HEK293 (cell line): ENCODE measurements at regions not wholly inside any gene's neighbourhood (a gene's known extent, or its start where the extent isn't known, plus 50 kb on each side); places are given as distances from the start of the nearest gene placed in this dataset.
A peak's percentile ranks its signal among the peaks of the same experiment; 100 is the strongest.

Source experiments
- CTCF ChIA-PET: fragments of 350-600 bp; formaldehyde crosslinking; extraction: SDS; loops from one replicate; lab custom pipeline; 2021; ENCODE audit warnings: antibody characterized with exemption; lab: Yijun Ruan, JAX
- POLR2A ChIA-PET: fragments of 300-600 bp; formaldehyde crosslinking; extraction: SDS; loops from one replicate; lab custom pipeline; 2020; ENCODE audit warnings: antibody characterized with exemption, inconsistent platforms; lab: Yijun Ruan, JAX
- H3K27ac ChIP-seq: fragments of 200-500 bp; sonication (Bioruptor generic); 2 replicates; pipeline ENCODE4 v1.5.1; 2014; ENCODE audit warnings: low read depth, low read length, control low read depth, inconsistent platforms; ENCODE audit errors: extremely low read depth
- H3K36me3 ChIP-seq, 2 experiments: fragments of 200-500 bp in 1 of 2; sonication (Bioruptor generic) in 1 of 2; 1 replicate in 1 of 2; 2 replicates in 1 of 2; pipeline ENCODE4 v1.5.1; 2014 to 2017; ENCODE audit warnings: inconsistent platforms in 2 of 2, low read length in 2 of 2; ENCODE audit not compliant: control insufficient read depth in 2 of 2, insufficient read depth in 1 of 2
- H3K4me1 ChIP-seq: fragments of 200-500 bp; sonication (Bioruptor generic); 2 replicates; pipeline ENCODE4 v1.5.1; 2014; ENCODE audit warnings: mild to moderate bottlenecking, low read length, inconsistent platforms; ENCODE audit not compliant: control insufficient read depth, insufficient read depth
- H3K4me3 ChIP-seq: 2 replicates; pipeline ENCODE4 v1.5.1; 2011; ENCODE audit warnings: low read depth, mild to moderate bottlenecking, control low read depth, low read length, moderate library complexity
- H3K9me3 ChIP-seq: fragments of 200-500 bp; sonication (Bioruptor generic); 2 replicates; pipeline ENCODE4 v1.5.1; 2014; ENCODE audit warnings: low read depth, low read length, inconsistent platforms; ENCODE audit not compliant: control insufficient read depth, insufficient read depth
- ATF2 ChIP-seq: fragments of 450-650 bp; formaldehyde crosslinking; IDR thresholded peaks from 2 replicates; pipeline ENCODE4 v1.5.1; 2016; ENCODE audit warnings: missing biosample characterization, missing genetic modification characterization, low read depth
- HOXD13 ChIP-seq: sonication (generic); formaldehyde crosslinking; IDR thresholded peaks from 2 replicates; pipeline ENCODE4 v1.8.0; 2022; ENCODE audit warnings: missing genetic modification reagents, borderline replicate concordance
- PRDM6 ChIP-seq: fragments of 450-650 bp; formaldehyde crosslinking; IDR thresholded peaks from 2 replicates; pipeline ENCODE4 v1.5.1; 2017; ENCODE audit warnings: missing biosample characterization, missing genetic modification characterization
- SETDB1 ChIP-seq: IDR thresholded peaks from one replicate; pipeline ENCODE4 v1.6.1; 2017; ENCODE audit warnings: mild to moderate bottlenecking, low read length, moderate library complexity, mixed read lengths; ENCODE audit not compliant: insufficient read length
- ZBTB11 ChIP-seq: fragments of 450-650 bp; formaldehyde crosslinking; conservative IDR thresholded peaks from 2 replicates; pipeline ENCODE4 v1.5.1; 2016; ENCODE audit warnings: low read depth, missing biosample characterization, missing genetic modification characterization
- ZBTB17 ChIP-seq: fragments of 450-650 bp; formaldehyde crosslinking; IDR thresholded peaks from 2 replicates; pipeline ENCODE4 v1.5.1; 2016; ENCODE audit warnings: missing biosample characterization, missing genetic modification characterization
- ZBTB21 ChIP-seq: fragments of 450-650 bp; formaldehyde crosslinking; IDR thresholded peaks from 2 replicates; pipeline ENCODE4 v1.5.1; 2017; ENCODE audit warnings: missing biosample characterization, missing genetic modification characterization
- ZBTB49 ChIP-seq: fragments of 450-650 bp; formaldehyde crosslinking; IDR thresholded peaks from 2 replicates; pipeline ENCODE4 v1.5.1; 2016; ENCODE audit warnings: missing biosample characterization, missing genetic modification characterization, low read depth
- ZEB2 ChIP-seq: fragments of 450-650 bp; formaldehyde crosslinking; IDR thresholded peaks from 2 replicates; pipeline ENCODE4 v1.5.1; 2016; ENCODE audit warnings: missing biosample characterization, missing genetic modification characterization
- ZFP37 ChIP-seq: fragments of 450-650 bp; formaldehyde crosslinking; IDR thresholded peaks from 2 replicates; pipeline ENCODE4 v1.5.1; 2016; ENCODE audit warnings: missing biosample characterization, missing genetic modification characterization
- ZNF132 ChIP-seq: fragments of 450-650 bp; formaldehyde crosslinking; IDR thresholded peaks from 2 replicates; pipeline ENCODE4 v1.5.1; 2017; ENCODE audit warnings: missing biosample characterization, missing genetic modification characterization, borderline replicate concordance
- ZNF280C ChIP-seq: fragments of 450-650 bp; formaldehyde crosslinking; IDR thresholded peaks from 2 replicates; pipeline ENCODE4 v1.5.1; 2016; ENCODE audit warnings: missing biosample characterization, missing genetic modification characterization
- ZNF585B ChIP-seq: fragments of 450-650 bp; formaldehyde crosslinking; IDR thresholded peaks from 2 replicates; pipeline ENCODE4 v1.5.1; 2016; ENCODE audit warnings: missing biosample characterization, missing genetic modification characterization
- ZNF626 ChIP-seq: fragments of 450-650 bp; sonication (Bioruptor Pico); formaldehyde crosslinking; IDR thresholded peaks from 2 replicates; pipeline ENCODE4 v1.5.1; 2018; ENCODE audit warnings: missing biosample characterization, missing genetic modification characterization, inconsistent platforms
- ZNF692 ChIP-seq: fragments of 450-650 bp; formaldehyde crosslinking; IDR thresholded peaks from 2 replicates; pipeline ENCODE4 v1.5.1; 2016; ENCODE audit warnings: missing biosample characterization, missing genetic modification characterization

GRCh38 chr9:87787735-87788134 is 61.8 kb downstream of the CTSL start (continued):
- TF ChIP-seq PRDM6 (tag by site-specific recombination) = no peak
- TF ChIP-seq ZBTB21 = no peak
- TF ChIP-seq ZBTB17 (tag by site-specific recombination) = no peak
- TF ChIP-seq ATF2 (tag by site-specific recombination) = no peak
- no peak for TF ChIP-seq ZNF280C (tag by site-specific recombination)
- TF ChIP-seq ZBTB49 (tag by site-specific recombination) = no peak
- no peak for TF ChIP-seq SETDB1
- no peak for TF ChIP-seq ZNF585B (tag by site-specific recombination)
- TF ChIP-seq ZNF132 (tag by site-specific recombination) = no peak

GRCh38 chr9:87792831-87793288 is 66.9 kb downstream of the CTSL start:
- Histone ChIP-seq H3K27ac (no peak overlapping the region), H3K4me1 (no peaks in the 10 kb centered on the region), H3K36me3 (no peaks in the 10 kb centered on the region), H3K9me3 (no peaks in the 10 kb centered on the region), H3K4me3 (no peak overlapping the region)
- CTCF ChIA-PET = interaction anchor here (0.5 to 1.3 kb wide), 3 partner anchors 21 to 386 kb away, joined by 3 to 4 read pairs (median 3); no protein-coding TSS in a partner anchor
- TF ChIP-seq ZNF692 (tag by site-specific recombination) = no peak
- no peak for TF ChIP-seq HOXD13 (CRISPR knock-in tag)
- peak; percentile 11 for TF ChIP-seq SETDB1
- POLR2A ChIA-PET = no interaction called here

- CTCF ChIA-PET = interaction anchor here (0.5 to 1.3 kb wide), 3 partner anchors 20 to 385 kb away, joined by 3 to 4 read pairs (median 3); no protein-coding TSS in a partner anchor
- Histone ChIP-seq H3K4me1 (no peaks in the 10 kb centered on the region), H3K4me3 (no peak overlapping the region), H3K27ac (no peak overlapping the region), H3K36me3 (no peaks in the 10 kb centered on the region), H3K9me3 (no peaks in the 10 kb centered on the region)
- POLR2A ChIA-PET = no interaction called here
- TF ChIP-seq ZFP37 (tag by site-specific recombination) = no peak
- no peak for TF ChIP-seq ZBTB11 (tag by site-specific recombination)
- no peak for TF ChIP-seq ZEB2 (tag by site-specific recombination)
- no peak for TF ChIP-seq ZNF626 (tag by site-specific recombination)
These were observed 67.4 kb downstream of the CTSL start for GRCh38 chr9:87793292-87793691.
